ENCODE measurements at regions not wholly inside any gene's neighbourhood (a gene's known extent, or its start where the extent isn't known, plus 50 kb on each side); places are given as distances from the start of the nearest gene placed in this dataset.

DNA sequence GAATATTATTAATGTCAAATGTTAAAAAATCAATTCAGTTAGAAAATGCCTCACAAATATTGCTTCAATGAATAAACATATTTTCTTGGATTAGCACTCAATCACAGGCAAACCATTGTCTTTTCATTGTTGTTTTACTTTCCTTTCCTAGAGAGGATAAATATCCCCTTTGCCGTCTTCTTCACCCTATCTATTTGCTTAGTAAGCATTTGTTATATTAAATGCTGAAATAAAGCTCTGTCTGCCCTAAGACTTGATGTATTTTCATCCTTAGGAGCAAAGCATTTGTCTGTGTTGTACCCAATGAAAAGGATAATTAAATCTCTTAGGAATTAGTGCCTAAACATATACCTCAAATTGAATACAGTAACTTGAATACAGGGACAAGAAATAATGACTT is 1071.2 kb upstream of the GYPC start:
- DNase-seq (no peak), ATAC-seq (no peak)
- in situ Hi-C loops (cut with MboI; ENCODE audit: low sequenced_read_pairs in 4 of 4) (no loop called here), intact Hi-C loops (cut with DNase I; ENCODE audit: low total_unique reads) (no loop called here)
- Histone ChIP-seq H3K27me3 (no peaks in the 10 kb centered on the region), H3K4me1 (no peaks in the 10 kb centered on the region), H3K4me3 (no peak overlapping the region), H3K36me3 (no peaks in the 10 kb centered on the region), H3K27ac (no peak overlapping the region), H3K9me3 (no peaks in the 10 kb centered on the region)
- no peak for TF ChIP-seq POLR2A (IDR thresholded peaks at IDR 0.05)
- no peak for TF ChIP-seq CTCF (IDR thresholded peaks at IDR 0.05 in 4 of 5, conservative IDR thresholded peaks at IDR 0.05 in 1 of 5)

DNA sequence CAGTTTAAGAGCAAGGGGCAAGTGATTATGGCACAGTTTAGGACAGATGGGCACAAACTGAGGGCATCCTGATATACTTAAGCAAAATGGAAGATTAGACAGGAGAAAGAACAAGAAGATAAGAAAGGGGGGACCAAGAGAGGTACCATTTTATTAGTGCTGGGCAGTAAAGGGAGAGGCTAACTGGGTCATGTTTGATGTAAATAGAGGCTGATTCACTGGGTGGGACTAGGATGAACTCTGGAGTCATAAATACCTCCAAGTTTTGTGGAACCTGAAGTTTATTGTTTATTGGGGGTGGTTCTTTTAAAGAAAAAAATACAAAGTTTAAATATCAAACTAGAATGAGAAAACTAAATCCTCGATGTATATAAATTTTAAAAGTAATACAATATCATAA is 1067.2 kb upstream of the GYPC start:
- in situ Hi-C loops (cut with MboI; ENCODE audit: low sequenced_read_pairs in 4 of 4) (no loop called here), intact Hi-C loops (cut with DNase I; ENCODE audit: low total_unique reads) (no loop called here)

DNA sequence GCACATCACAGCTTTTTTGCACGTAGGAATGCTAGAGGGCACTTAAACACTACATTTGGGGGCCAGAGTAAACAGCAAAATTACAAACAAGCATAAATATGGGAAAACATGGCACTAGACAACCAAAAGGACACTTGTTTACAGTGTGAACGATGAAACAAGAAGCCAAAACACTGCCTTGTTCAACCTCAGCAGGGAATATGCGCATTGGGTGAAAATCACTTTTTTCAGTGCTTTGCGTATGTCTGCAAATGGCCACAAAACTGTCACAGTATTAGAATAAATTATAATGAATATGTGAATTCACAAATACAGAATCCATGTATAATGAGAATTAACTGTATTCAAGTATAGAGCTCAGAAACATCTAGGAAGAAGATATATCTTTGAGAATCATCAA is 1064.0 kb upstream of the GYPC start:
- DNase-seq, result no peak
- ATAC-seq, result no peak
- no peak for TF ChIP-seq CTCF (IDR thresholded peaks at IDR 0.05 in 4 of 5, conservative IDR thresholded peaks at IDR 0.05 in 1 of 5)
- no peak for TF ChIP-seq POLR2A (IDR thresholded peaks at IDR 0.05)
- peaks cover 0 to 6% of the 10 kb centered on the region in 2 donors for H3K4me1 ChIP-seq
- H3K27ac ChIP-seq, result no peak overlapping the region
- H3K9me3 ChIP-seq, result no peaks in the 10 kb centered on the region
- no peak overlapping the region for H3K4me3 ChIP-seq
- intact Hi-C loops (cut with DNase I; ENCODE audit: low total_unique reads) (no loop called here), in situ Hi-C loops (cut with MboI; ENCODE audit: low sequenced_read_pairs in 4 of 4) (no loop called here)
- H3K36me3 ChIP-seq, result no peaks in the 10 kb centered on the region
- no peaks in the 10 kb centered on the region for H3K27me3 ChIP-seq

More for the DNA sequence above, 1067.2 kb upstream of the GYPC start:
- no peak for TF ChIP-seq POLR2A (IDR thresholded peaks at IDR 0.05)
- no peak for TF ChIP-seq CTCF (IDR thresholded peaks at IDR 0.05 in 4 of 5, conservative IDR thresholded peaks at IDR 0.05 in 1 of 5)
- no peaks in the 10 kb centered on the region for H3K4me1 ChIP-seq
- H3K9me3 ChIP-seq, result no peaks in the 10 kb centered on the region
- DNase-seq (no peak), ATAC-seq (no peak)
- no peaks in the 10 kb centered on the region for H3K36me3 ChIP-seq
- no peak overlapping the region for H3K27ac ChIP-seq
- no peaks in the 10 kb centered on the region for H3K27me3 ChIP-seq
- no peak overlapping the region for H3K4me3 ChIP-seq

DNA sequence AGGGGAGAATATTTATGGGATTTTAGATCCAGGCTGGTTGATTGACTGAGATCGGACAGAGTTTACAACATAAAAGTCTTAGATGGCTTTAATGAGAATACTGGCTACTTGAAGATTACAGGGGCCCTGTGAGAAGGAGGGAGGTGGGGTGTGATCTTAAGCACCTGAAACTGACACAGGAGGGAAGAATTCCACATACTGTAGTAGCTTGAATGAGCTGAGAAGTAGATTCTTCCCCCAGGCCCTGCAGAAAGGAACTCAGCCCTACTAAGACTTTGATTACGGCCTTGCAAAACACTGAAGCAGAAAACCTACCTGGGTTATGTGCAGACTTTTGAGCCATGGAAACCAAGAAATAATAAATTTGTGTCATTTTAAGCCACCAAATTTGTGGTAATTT is 1062.9 kb upstream of the GYPC start:
- no peak for TF ChIP-seq CTCF (IDR thresholded peaks at IDR 0.05 in 4 of 5, conservative IDR thresholded peaks at IDR 0.05 in 1 of 5)
- TF ChIP-seq POLR2A (IDR thresholded peaks at IDR 0.05), result no peak
- in situ Hi-C loops (cut with MboI; ENCODE audit: low sequenced_read_pairs in 4 of 4), result no loop called here

DNA sequence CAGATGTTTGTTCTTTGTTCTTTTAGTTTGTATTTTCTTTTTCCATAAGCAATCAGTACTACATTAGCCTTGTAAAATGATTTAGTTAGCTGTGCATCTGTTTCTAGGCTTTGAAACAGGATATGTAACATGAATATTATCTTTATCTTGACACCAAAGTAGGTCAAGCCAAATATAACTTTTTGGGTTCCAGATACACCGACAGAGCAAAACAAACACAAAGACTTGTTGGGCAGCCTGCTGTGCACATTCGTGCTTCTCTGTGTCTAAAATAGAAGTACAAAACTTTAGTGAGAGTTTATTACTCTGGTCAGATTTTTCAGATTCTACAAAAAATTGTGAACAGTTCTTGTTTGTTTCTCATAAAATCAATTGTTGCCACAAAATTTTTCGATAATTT is 1059.3 kb upstream of the GYPC start:
- Histone ChIP-seq H3K27me3 (no peaks in the 10 kb centered on the region), H3K4me1 (peaks cover 0 to 6% of the 10 kb centered on the region in 2 donors), H3K4me3 (no peak overlapping the region), H3K27ac (no peak overlapping the region), H3K36me3 (no peaks in the 10 kb centered on the region), H3K9me3 (no peaks in the 10 kb centered on the region)
- DNase-seq (no peak), ATAC-seq (no peak)
- intact Hi-C loops (cut with DNase I; ENCODE audit: low total_unique reads), result no loop called here
- TF ChIP-seq POLR2A (IDR thresholded peaks at IDR 0.05) (no peak), CTCF (IDR thresholded peaks at IDR 0.05 in 4 of 5, conservative IDR thresholded peaks at IDR 0.05 in 1 of 5) (no peak)
- in situ Hi-C loops (cut with MboI; ENCODE audit: low sequenced_read_pairs in 4 of 4), result no loop called here

More for the DNA sequence above, 1062.9 kb upstream of the GYPC start:
- ATAC-seq (no peak), DNase-seq (no peak)
- H3K36me3 ChIP-seq, result no peaks in the 10 kb centered on the region
- H3K9me3 ChIP-seq, result no peaks in the 10 kb centered on the region
- intact Hi-C loops (cut with DNase I; ENCODE audit: low total_unique reads), result no loop called here
- peaks cover 0 to 6% of the 10 kb centered on the region in 2 donors for H3K4me1 ChIP-seq
- H3K4me3 ChIP-seq, result no peak overlapping the region
- no peaks in the 10 kb centered on the region for H3K27me3 ChIP-seq
- H3K27ac ChIP-seq, result no peak overlapping the region

Measured in gastrocnemius medialis (tissue), 4 donors.